ENCODE measurements at regions not wholly inside any gene's neighbourhood (a gene's known extent, or its start where the extent isn't known, plus 50 kb on each side); places are given as distances from the start of the nearest gene placed in this dataset.

DNA sequence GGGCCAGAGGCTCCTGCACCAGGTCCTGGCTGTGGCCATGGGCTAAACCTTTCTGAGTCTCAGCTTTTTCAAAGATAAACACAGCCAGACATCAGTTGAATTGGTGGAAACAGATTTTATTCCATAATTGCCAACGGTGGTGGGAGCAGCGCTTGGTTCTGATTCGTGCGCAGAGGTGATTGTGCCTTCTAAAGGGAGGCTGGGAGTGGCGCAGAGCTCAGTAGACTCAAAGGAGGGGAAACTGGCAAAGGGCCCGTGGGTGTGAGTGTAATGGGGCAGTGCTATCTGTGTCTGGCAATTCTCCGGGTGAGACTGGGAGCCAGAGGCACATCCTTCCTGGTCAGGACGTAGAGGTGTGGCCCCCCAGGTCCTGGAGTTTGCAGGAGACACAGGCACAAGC is 169.4 kb upstream of the PPP1R26 start:
- no peak overlapping the region for H3K4me3 ChIP-seq (ENCODE audit: control extremely low read depth in 1 of 5, extremely low read depth in 1 of 5, insufficient read depth in 1 of 5, low read depth in 2 of 5, low read length in 4 of 5)
- peaks cover 11% of the 10 kb centered on the region for H3K9me3 Mint-ChIP-seq (ENCODE audit: insufficient read depth)
- no peak overlapping the region for H3K27ac ChIP-seq (ENCODE audit: low read length in 2 of 2)
- H3K27me3 Mint-ChIP-seq: peaks cover 31% of the 10 kb centered on the region
- intact Hi-C loops (cut with micrococcal nuclease): no loop called here
- no peak overlapping the region for H3K4me3 Mint-ChIP-seq
- 82% methylated on average over 6 of the region's 8 CpGs for WGBS (ENCODE audit: insufficient coverage)
- no peaks in the 10 kb centered on the region for H3K4me1 ChIP-seq (ENCODE audit: control insufficient read depth in 2 of 2, insufficient read depth in 2 of 2, low read length in 2 of 2)
- no peak for ATAC-seq (ENCODE audit: low read depth)
- no peaks in the 10 kb centered on the region for H3K4me1 Mint-ChIP-seq
- H3K27me3 ChIP-seq (replicated peaks in 1 of 4; ENCODE audit: control extremely low read depth in 1 of 4, control insufficient read depth in 3 of 4, insufficient read depth in 4 of 4, low read length in 3 of 4): peaks cover 0 to 2% (median 0%) of the 10 kb centered on the region in 4 experiments
- H3K9ac ChIP-seq (ENCODE audit: low read length): no peak overlapping the region
- no peaks in the 10 kb centered on the region for H3K79me2 ChIP-seq (ENCODE audit: control insufficient read depth, insufficient read depth, low read length)
- POLR2A ChIA-PET: no interaction called here
- H4K20me1 ChIP-seq (ENCODE audit: control insufficient read depth, insufficient read depth, low read length, poor library complexity, severe bottlenecking): no peaks in the 10 kb centered on the region
- peaks cover 0 to 18% (median 17%) of the 10 kb centered on the region in 3 donors for H3K9me3 ChIP-seq (ENCODE audit: control extremely low read depth in 1 of 3, control insufficient read depth in 2 of 3, insufficient read depth in 1 of 3, low read length in 2 of 3)
- H3K27ac Mint-ChIP-seq: no peak overlapping the region
- CTCF ChIA-PET: no interaction called here
- TF ChIP-seq, protein P1, sequence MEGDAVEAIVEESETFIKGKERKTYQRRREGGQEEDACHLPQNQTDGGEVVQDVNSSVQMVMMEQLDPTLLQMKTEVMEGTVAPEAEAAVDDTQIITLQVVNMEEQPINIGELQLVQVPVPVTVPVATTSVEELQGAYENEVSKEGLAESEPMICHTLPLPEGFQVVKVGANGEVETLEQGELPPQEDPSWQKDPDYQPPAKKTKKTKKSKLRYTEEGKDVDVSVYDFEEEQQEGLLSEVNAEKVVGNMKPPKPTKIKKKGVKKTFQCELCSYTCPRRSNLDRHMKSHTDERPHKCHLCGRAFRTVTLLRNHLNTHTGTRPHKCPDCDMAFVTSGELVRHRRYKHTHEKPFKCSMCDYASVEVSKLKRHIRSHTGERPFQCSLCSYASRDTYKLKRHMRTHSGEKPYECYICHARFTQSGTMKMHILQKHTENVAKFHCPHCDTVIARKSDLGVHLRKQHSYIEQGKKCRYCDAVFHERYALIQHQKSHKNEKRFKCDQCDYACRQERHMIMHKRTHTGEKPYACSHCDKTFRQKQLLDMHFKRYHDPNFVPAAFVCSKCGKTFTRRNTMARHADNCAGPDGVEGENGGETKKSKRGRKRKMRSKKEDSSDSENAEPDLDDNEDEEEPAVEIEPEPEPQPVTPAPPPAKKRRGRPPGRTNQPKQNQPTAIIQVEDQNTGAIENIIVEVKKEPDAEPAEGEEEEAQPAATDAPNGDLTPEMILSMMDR (IDR thresholded peaks at IDR 0.05): no peak
- TF ChIP-seq EZH2 (IDR thresholded peaks at IDR 0.05; ENCODE audit: borderline replicate concordance, insufficient read depth, low read depth, low read length, poor library complexity, severe bottlenecking): no peak
- H3K36me3 ChIP-seq (replicated peaks in 1 of 2; ENCODE audit: control extremely low read depth in 1 of 2, control insufficient read depth in 1 of 2, extremely low read depth in 1 of 2, insufficient read depth in 2 of 2, low read length in 1 of 2): no peaks in the 10 kb centered on the region
- DNase-seq: no peak
- H2AFZ ChIP-seq (ENCODE audit: insufficient read depth, low read depth, low read length, poor library complexity, severe bottlenecking): no peak overlapping the region
- H3K4me2 ChIP-seq (replicated peaks; ENCODE audit: low read depth, low read length, poor library complexity, severe bottlenecking): no peak overlapping the region

DNA sequence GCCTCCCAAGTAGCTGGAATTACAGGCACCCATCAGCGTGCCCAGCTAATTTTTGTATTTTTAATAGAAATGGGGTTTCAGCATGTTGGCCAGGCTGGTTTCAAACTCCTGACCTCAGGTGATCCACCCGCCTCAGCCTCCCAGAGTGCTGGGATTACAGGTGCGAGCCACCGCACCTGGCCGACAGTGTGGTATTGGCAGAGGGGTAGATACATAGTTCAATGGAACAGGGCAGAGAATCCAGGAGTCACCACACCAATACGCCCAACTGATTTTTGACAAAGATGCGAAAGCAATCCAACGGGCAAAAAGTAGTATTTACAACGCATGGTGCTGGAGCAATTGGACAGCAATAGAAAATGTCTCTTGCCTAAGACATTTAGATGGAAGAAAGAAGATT is 164.0 kb upstream of the PPP1R26 start:
- Histone ChIP-seq H4K20me1 (ENCODE audit: control insufficient read depth, insufficient read depth, low read length, poor library complexity, severe bottlenecking) (no peaks in the 10 kb centered on the region), H3K9me3 (ENCODE audit: control extremely low read depth in 1 of 3, control insufficient read depth in 2 of 3, insufficient read depth in 1 of 3, low read length in 2 of 3) (peaks cover 0 to 17% (median 11%) of the 10 kb centered on the region in 3 donors), H3K4me3 (ENCODE audit: control extremely low read depth in 1 of 5, extremely low read depth in 1 of 5, insufficient read depth in 1 of 5, low read depth in 2 of 5, low read length in 4 of 5) (no peak overlapping the region), H3K9ac (ENCODE audit: low read length) (no peak overlapping the region), H2AFZ (ENCODE audit: insufficient read depth, low read depth, low read length, poor library complexity, severe bottlenecking) (no peak overlapping the region), H3K36me3 (replicated peaks in 1 of 2; ENCODE audit: control extremely low read depth in 1 of 2, control insufficient read depth in 1 of 2, extremely low read depth in 1 of 2, insufficient read depth in 2 of 2, low read length in 1 of 2) (no peaks in the 10 kb centered on the region), H3K4me1 (ENCODE audit: control insufficient read depth in 2 of 2, insufficient read depth in 2 of 2, low read length in 2 of 2) (no peaks in the 10 kb centered on the region), H3K27me3 (replicated peaks in 1 of 4; ENCODE audit: control extremely low read depth in 1 of 4, control insufficient read depth in 3 of 4, insufficient read depth in 4 of 4, low read length in 3 of 4) (peaks cover 0 to 2% (median 0%) of the 10 kb centered on the region in 4 experiments), H3K79me2 (ENCODE audit: control insufficient read depth, insufficient read depth, low read length) (no peaks in the 10 kb centered on the region), H3K27ac (ENCODE audit: low read length in 2 of 2) (no peak overlapping the region), H3K4me2 (replicated peaks; ENCODE audit: low read depth, low read length, poor library complexity, severe bottlenecking) (no peak overlapping the region)
- intact Hi-C loops (cut with micrococcal nuclease): no loop called here
- ChIA-PET CTCF (no interaction called here), POLR2A (no interaction called here)
- WGBS (ENCODE audit: insufficient coverage): 98% methylated on average over 8 of the region's 9 CpGs
- Mint-ChIP-seq H3K9me3 (ENCODE audit: insufficient read depth) (peaks cover 11% of the 10 kb centered on the region), H3K27me3 (peaks cover 18% of the 10 kb centered on the region), H3K4me1 (no peaks in the 10 kb centered on the region), H3K27ac (no peak overlapping the region), H3K4me3 (no peak overlapping the region)
- DNase-seq: no peak
- TF ChIP-seq EZH2 (IDR thresholded peaks at IDR 0.05; ENCODE audit: borderline replicate concordance, insufficient read depth, low read depth, low read length, poor library complexity, severe bottlenecking): no peak
- TF ChIP-seq, protein P1 (IDR thresholded peaks at IDR 0.05): no peak
- no peak for ATAC-seq (ENCODE audit: low read depth)
